Right lobe of liver (tissue), 4 donors: ENCODE measurements at regions not wholly inside any gene's neighbourhood (a gene's known extent, or its start where the extent isn't known, plus 50 kb on each side); places are given as distances from the start of the nearest gene placed in this dataset.

ENCODE experiments used
- POLR2A ChIP-seq: fragments of 450-650 bp; IDR thresholded peaks from one replicate; pipeline ENCODE4 v1.6.1; 2017; ENCODE audit warnings: antibody characterized with exemption, mild to moderate bottlenecking
- TF ChIP-seq, protein P1 (sequence below), 4 donors: fragments of 200-600 bp in 3 of 4; fragments of 450-650 bp in 1 of 4; IDR thresholded peaks; one replicate each; pipeline versions ENCODE4 v1.5.1 to v1.8.0; 2016 to 2022; ENCODE audit warnings: antibody characterized with exemption in 4 of 4, mild to moderate bottlenecking in 2 of 4
- donor health status: DM: no; HTN: no; CAD: no.
- donor health status: DM: no; HTN: no; CAD: no.
- donor health status: DM: no; HTN: yes; CAD: no.

DNA sequence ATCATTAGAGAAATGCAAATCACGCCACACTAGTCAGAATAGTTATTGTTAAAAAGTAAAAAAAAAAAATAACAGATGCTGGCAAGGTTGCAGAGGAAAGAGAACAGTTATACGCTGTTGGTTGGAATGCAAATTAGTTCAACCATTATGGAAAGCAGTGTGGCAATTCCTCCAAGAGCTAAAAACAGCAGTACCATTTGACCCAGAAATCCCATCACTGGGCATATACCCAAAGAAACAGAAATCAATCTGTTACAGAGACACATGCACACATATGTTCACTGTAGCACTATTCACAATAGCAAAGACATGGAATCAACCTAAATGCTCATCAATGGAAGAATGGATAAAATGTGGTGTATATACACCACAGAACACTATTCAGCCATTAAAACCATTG is 388.7 kb upstream of the FMR1 start:
- TF ChIP-seq, protein P1, sequence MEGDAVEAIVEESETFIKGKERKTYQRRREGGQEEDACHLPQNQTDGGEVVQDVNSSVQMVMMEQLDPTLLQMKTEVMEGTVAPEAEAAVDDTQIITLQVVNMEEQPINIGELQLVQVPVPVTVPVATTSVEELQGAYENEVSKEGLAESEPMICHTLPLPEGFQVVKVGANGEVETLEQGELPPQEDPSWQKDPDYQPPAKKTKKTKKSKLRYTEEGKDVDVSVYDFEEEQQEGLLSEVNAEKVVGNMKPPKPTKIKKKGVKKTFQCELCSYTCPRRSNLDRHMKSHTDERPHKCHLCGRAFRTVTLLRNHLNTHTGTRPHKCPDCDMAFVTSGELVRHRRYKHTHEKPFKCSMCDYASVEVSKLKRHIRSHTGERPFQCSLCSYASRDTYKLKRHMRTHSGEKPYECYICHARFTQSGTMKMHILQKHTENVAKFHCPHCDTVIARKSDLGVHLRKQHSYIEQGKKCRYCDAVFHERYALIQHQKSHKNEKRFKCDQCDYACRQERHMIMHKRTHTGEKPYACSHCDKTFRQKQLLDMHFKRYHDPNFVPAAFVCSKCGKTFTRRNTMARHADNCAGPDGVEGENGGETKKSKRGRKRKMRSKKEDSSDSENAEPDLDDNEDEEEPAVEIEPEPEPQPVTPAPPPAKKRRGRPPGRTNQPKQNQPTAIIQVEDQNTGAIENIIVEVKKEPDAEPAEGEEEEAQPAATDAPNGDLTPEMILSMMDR (IDR thresholded peaks at IDR 0.05): no peak
- no peak for TF ChIP-seq POLR2A
